ENCODE measurements at regions not wholly inside any gene's neighbourhood (a gene's known extent, or its start where the extent isn't known, plus 50 kb on each side); places are given as distances from the start of the nearest gene placed in this dataset.

- Histone ChIP-seq H3K4me3 (no peak overlapping the region), H3K36me3 (no peaks in the 10 kb centered on the region), H3K9me3 (no peaks in the 10 kb centered on the region), H3K27me3 (no peaks in the 10 kb centered on the region), H3K27ac (no peak overlapping the region), H3K4me1 (peaks cover 0 to 9% (median 3%) of the 10 kb centered on the region in 4 donors)
- no peak for TF ChIP-seq POLR2A (IDR thresholded peaks at IDR 0.05)
- TF ChIP-seq CTCF (IDR thresholded peaks at IDR 0.05) = no peak
- TF ChIP-seq POLR2AphosphoS5 (IDR thresholded peaks at IDR 0.05) = no peak
- TF ChIP-seq EP300 (IDR thresholded peaks at IDR 0.05) = no peak
- intact Hi-C loops (cut with DNase I; ENCODE audit: low total_unique reads) = no loop called here
- DNase-seq = no peak
- 70 to 84% (median 76%) methylated on average over 6 of the region's 6 CpGs for WGBS, 5 donors
Observed at GRCh38 chr7:121623130-121623872, 227.2 kb upstream of the FAM3C start.

DNA sequence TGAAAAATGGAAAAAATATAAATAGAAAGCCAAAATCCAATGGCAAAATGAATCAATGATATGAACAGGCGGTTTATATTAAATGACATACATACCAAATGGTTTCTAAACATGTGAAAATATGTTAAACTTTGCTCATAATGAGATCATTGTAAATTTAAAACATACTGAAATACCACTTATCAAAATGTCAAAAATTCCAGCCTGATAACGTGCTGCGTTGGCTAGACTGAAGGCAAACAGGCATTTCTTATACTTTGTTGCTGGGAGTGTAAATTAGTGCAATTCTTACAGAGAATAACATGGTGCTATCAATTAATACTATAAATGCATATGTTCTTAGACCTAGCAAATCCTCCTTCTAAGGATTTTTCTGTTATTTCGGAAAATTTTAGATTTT lies 225.8 kb upstream of the FAM3C start:
- H3K36me3 ChIP-seq = no peaks in the 10 kb centered on the region
- DNase-seq = peak in 1 of 2 donors; percentile 22
- H3K27me3 ChIP-seq = no peaks in the 10 kb centered on the region
- H3K4me3 ChIP-seq = no peak overlapping the region
- H3K27ac ChIP-seq = peak overlapping the region in 1 of 5 donors; percentile 1
- peaks cover 0 to 7% (median 0%) of the 10 kb centered on the region in 4 donors for H3K9me3 ChIP-seq
- intact Hi-C loops (cut with DNase I; ENCODE audit: low total_unique reads) = no loop called here
- peaks cover 0 to 9% (median 3%) of the 10 kb centered on the region in 4 donors for H3K4me1 ChIP-seq
- TF ChIP-seq EP300 (IDR thresholded peaks at IDR 0.05) (no peak), CTCF (IDR thresholded peaks at IDR 0.05) (no peak), POLR2A (IDR thresholded peaks at IDR 0.05) (no peak), POLR2AphosphoS5 (IDR thresholded peaks at IDR 0.05) (no peak)
- WGBS, 5 donors = 43 to 66% (median 54%) methylated on average over 4 of the region's 4 CpGs

GRCh38 chr7:121620953-121621606 lies 225.0 kb upstream of the FAM3C start:
- intact Hi-C loops (cut with DNase I; ENCODE audit: low total_unique reads) = no loop called here
- TF ChIP-seq POLR2A (IDR thresholded peaks at IDR 0.05) = no peak
- TF ChIP-seq POLR2AphosphoS5 (IDR thresholded peaks at IDR 0.05) = no peak
- TF ChIP-seq EP300 (IDR thresholded peaks at IDR 0.05) = no peak
- no peak for TF ChIP-seq CTCF (IDR thresholded peaks at IDR 0.05)
- H3K27ac ChIP-seq = no peak overlapping the region
- H3K27me3 ChIP-seq = no peaks in the 10 kb centered on the region
- H3K4me3 ChIP-seq = no peak overlapping the region
- no peaks in the 10 kb centered on the region for H3K36me3 ChIP-seq
- H3K9me3 ChIP-seq = peaks cover 0 to 10% (median 0%) of the 10 kb centered on the region in 4 donors
- no peak for DNase-seq
- H3K4me1 ChIP-seq = peaks cover 0 to 9% (median 3%) of the 10 kb centered on the region in 4 donors
- WGBS, 5 donors = 90 to 94% (median 92%) methylated on average over 11 of the region's 11 CpGs

GRCh38 chr7:121620206-121620605 lies 224.1 kb upstream of the FAM3C start:
- 20 to 37% (median 27%) methylated on average over 3 of the region's 3 CpGs for WGBS, 5 donors
- no peak for TF ChIP-seq POLR2AphosphoS5 (IDR thresholded peaks at IDR 0.05)
- TF ChIP-seq CTCF (IDR thresholded peaks at IDR 0.05) = no peak
- TF ChIP-seq EP300 (IDR thresholded peaks at IDR 0.05) = no peak
- no peak for TF ChIP-seq POLR2A (IDR thresholded peaks at IDR 0.05)
- H3K27ac ChIP-seq = no peak overlapping the region
- H3K4me1 ChIP-seq = peaks cover 0 to 9% (median 3%) of the 10 kb centered on the region in 4 donors
- H3K9me3 ChIP-seq = peaks cover 0 to 10% (median 0%) of the 10 kb centered on the region in 4 donors
- H3K27me3 ChIP-seq = no peaks in the 10 kb centered on the region
- no peak for DNase-seq
- intact Hi-C loops (cut with DNase I; ENCODE audit: low total_unique reads) = no loop called here
- no peaks in the 10 kb centered on the region for H3K36me3 ChIP-seq
- H3K4me3 ChIP-seq = no peak overlapping the region

Data from stomach (tissue), 8 donors.